Testis (tissue), 2 donors: ENCODE measurements at regions not wholly inside any gene's neighbourhood (a gene's known extent, or its start where the extent isn't known, plus 50 kb on each side); places are given as distances from the start of the nearest gene placed in this dataset.
"Not testable (repeated sequence)": the region's sequence is repeated elsewhere in the genome, so short reads cannot be mapped to it uniquely, and the experiment has no call there.

Source experiments
- CTCF ChIP-seq, 3 experiments: fragments of 450-650 bp in 2 of 3; fragments of 200-600 bp in 1 of 3; sonication (generic) in 1 of 3; IDR thresholded peaks; one replicate each; pipeline ENCODE4 v1.5.1; 2016 to 2019; ENCODE audit warnings: antibody characterized with exemption in 3 of 3, mild to moderate bottlenecking in 2 of 3, moderate library complexity in 1 of 3
- POLR2A ChIP-seq: fragments of 450-650 bp; IDR thresholded peaks from one replicate; pipeline ENCODE4 v1.6.1; 2017; ENCODE audit warnings: antibody characterized with exemption, mild to moderate bottlenecking, moderate library complexity

- not testable (repeated sequence) for TF ChIP-seq CTCF (IDR thresholded peaks at IDR 0.05); POLR2A
Measured at GRCh38 chr12:75748990-75749389, 237.6 kb upstream of the KRR1 start.
